ENCODE measurements at regions not wholly inside any gene's neighbourhood (a gene's known extent, or its start where the extent isn't known, plus 50 kb on each side); places are given as distances from the start of the nearest gene placed in this dataset.

- Histone ChIP-seq H3K4me1 (no peaks in the 10 kb centered on the region), H3K27ac (no peak overlapping the region), H3K9me3 (no peaks in the 10 kb centered on the region), H3K4me3 (no peak overlapping the region), H3K27me3 (no peaks in the 10 kb centered on the region), H3K36me3 (no peaks in the 10 kb centered on the region)
- no peak for DNase-seq
- 69 to 88% methylated on average over 5 of the region's 5 CpGs for WGBS, 2 donors
- no peak for TF ChIP-seq POLR2A (IDR thresholded peaks at IDR 0.05)
- TF ChIP-seq POLR2AphosphoS5 (IDR thresholded peaks at IDR 0.05) = no peak
- TF ChIP-seq CTCF (IDR thresholded peaks at IDR 0.05) = no peak
- intact Hi-C loops (cut with DNase I) = no loop called here
Observed at GRCh38 chr6:156250593-156250992, 526.6 kb upstream of the ARID1B start.

GRCh38 chr6:156242206-156242605 lies 535.0 kb upstream of the ARID1B start:
- no peaks in the 10 kb centered on the region for H3K36me3 ChIP-seq
- no peaks in the 10 kb centered on the region for H3K4me1 ChIP-seq
- no peaks in the 10 kb centered on the region for H3K27me3 ChIP-seq
- WGBS, 2 donors = 87 to 90% methylated on average over 3 of the region's 3 CpGs
- intact Hi-C loops (cut with DNase I) = no loop called here
- TF ChIP-seq CTCF (IDR thresholded peaks at IDR 0.05) = no peak
- no peak overlapping the region for H3K4me3 ChIP-seq
- DNase-seq = no peak
- no peak overlapping the region for H3K27ac ChIP-seq
- no peaks in the 10 kb centered on the region for H3K9me3 ChIP-seq

- Histone ChIP-seq H3K27me3 (no peaks in the 10 kb centered on the region), H3K4me1 (no peaks in the 10 kb centered on the region), H3K4me3 (no peak overlapping the region), H3K9me3 (peaks cover 0 to 5% (median 0%) of the 10 kb centered on the region in 4 donors), H3K36me3 (no peaks in the 10 kb centered on the region), H3K27ac (no peak overlapping the region)
- no peak for DNase-seq
- TF ChIP-seq POLR2AphosphoS5 (IDR thresholded peaks at IDR 0.05) (no peak), EP300 (IDR thresholded peaks at IDR 0.05) (no peak), CTCF (IDR thresholded peaks at IDR 0.05) (no peak), POLR2A (IDR thresholded peaks at IDR 0.05) (no peak)
- intact Hi-C loops (cut with DNase I) = no loop called here
- WGBS, 2 donors = 70 to 73% methylated on average over 10 of the region's 10 CpGs
Observed at GRCh38 chr6:156231026-156231765, 546.0 kb upstream of the ARID1B start.

- Histone ChIP-seq H3K4me3 (no peak overlapping the region), H3K36me3 (no peaks in the 10 kb centered on the region), H3K4me1 (no peaks in the 10 kb centered on the region), H3K27me3 (no peaks in the 10 kb centered on the region), H3K9me3 (no peaks in the 10 kb centered on the region), H3K27ac (no peak overlapping the region)
- intact Hi-C loops (cut with DNase I) = no loop called here
- TF ChIP-seq EP300 (IDR thresholded peaks at IDR 0.05) (no peak), CTCF (IDR thresholded peaks at IDR 0.05) (no peak), POLR2A (IDR thresholded peaks at IDR 0.05) (no peak), POLR2AphosphoS5 (IDR thresholded peaks at IDR 0.05) (no peak)
- DNase-seq = no peak
Observed at GRCh38 chr6:156219973-156220372, 557.2 kb upstream of the ARID1B start.

GRCh38 chr6:156205678-156206077 lies 571.5 kb upstream of the ARID1B start:
- WGBS, 2 donors = 74 to 92% methylated on average over 3 of the region's 3 CpGs
- no peaks in the 10 kb centered on the region for H3K36me3 ChIP-seq
- no peaks in the 10 kb centered on the region for H3K27me3 ChIP-seq
- H3K9me3 ChIP-seq = peaks cover 0 to 14% (median 2%) of the 10 kb centered on the region in 4 donors
- H3K4me1 ChIP-seq = no peaks in the 10 kb centered on the region
- TF ChIP-seq POLR2AphosphoS5 (IDR thresholded peaks at IDR 0.05) = no peak
- no peak for TF ChIP-seq EP300 (IDR thresholded peaks at IDR 0.05)
- no peak for TF ChIP-seq CTCF (IDR thresholded peaks at IDR 0.05)
- TF ChIP-seq POLR2A (IDR thresholded peaks at IDR 0.05) = no peak
- intact Hi-C loops (cut with DNase I) = no loop called here
- H3K27ac ChIP-seq = no peak overlapping the region
- DNase-seq = no peak
- no peak overlapping the region for H3K4me3 ChIP-seq

Measured in sigmoid colon (tissue), 6 donors.